CD14-positive monocyte (primary cell): ENCODE measurements at regions not wholly inside any gene's neighbourhood (a gene's known extent, or its start where the extent isn't known, plus 50 kb on each side); places are given as distances from the start of the nearest gene placed in this dataset.

Experiments used
- DNase-seq, 3 donors: peaks; one replicate each; pipeline ENCODE4 v3.0.0-alpha.2; 2011 to 2022
- H2AFZ ChIP-seq: 2 replicates; pipeline ENCODE4 v1.6.0; 2012; ENCODE audit warnings: mild to moderate bottlenecking, low read depth, low read length, inconsistent platforms; ENCODE audit not compliant: insufficient read depth, poor library complexity, severe bottlenecking
- H3K27ac ChIP-seq, 2 donors: 1 replicate in 1 of 2; 2 replicates in 1 of 2; pipeline ENCODE4 v1.5.1; 2012 to 2013; ENCODE audit warnings: low read length in 2 of 2, control low read depth in 1 of 2, inconsistent platforms in 1 of 2, low read depth in 1 of 2, mild to moderate bottlenecking in 1 of 2
- H3K27me3 ChIP-seq, 2 donors: one replicate each; pipeline versions ENCODE4 v1.6.0 to v1.6.1; 2011 to 2013; ENCODE audit warnings: low read length in 2 of 2; ENCODE audit not compliant: control insufficient read depth in 2 of 2, insufficient read depth in 2 of 2
- H3K36me3 ChIP-seq, 2 donors: replicated peaks in 1 of 2; 1 replicate in 1 of 2; 2 replicates in 1 of 2; pipeline versions ENCODE4 v1.5.1 to v1.6.1; 2012 to 2013; ENCODE audit warnings: low read length in 2 of 2, control low read depth in 1 of 2, inconsistent platforms in 1 of 2, mild to moderate bottlenecking in 1 of 2; ENCODE audit not compliant: insufficient read depth in 2 of 2, control insufficient read depth in 1 of 2
- H3K4me1 ChIP-seq, 2 donors: 1 replicate in 1 of 2; 2 replicates in 1 of 2; pipeline versions ENCODE4 v1.5.1 to v1.6.1; 2012 to 2013; ENCODE audit warnings: low read length in 2 of 2, control low read depth in 1 of 2, inconsistent platforms in 1 of 2, mild to moderate bottlenecking in 1 of 2, moderate library complexity in 1 of 2; ENCODE audit not compliant: insufficient read depth in 2 of 2, control insufficient read depth in 1 of 2
- H3K4me2 ChIP-seq: replicated peaks from 2 replicates; pipeline ENCODE3; 2012; ENCODE audit warnings: low read length, moderate library complexity, mild to moderate bottlenecking; ENCODE audit not compliant: poor library complexity, severe bottlenecking; ENCODE audit errors: extremely low read depth
- H3K4me3 ChIP-seq, 3 experiments: fragments of 200-600 bp in 1 of 3; sonication (generic) in 1 of 3; replicated peaks in 1 of 3; 1 replicate in 2 of 3; 2 replicates in 1 of 3; pipeline ENCODE4 v1.5.1; 2011 to 2013; ENCODE audit warnings: low read length in 3 of 3, mild to moderate bottlenecking in 3 of 3, control low read depth in 2 of 3, low read depth in 2 of 3, inconsistent platforms in 1 of 3, moderate library complexity in 1 of 3
- H3K79me2 ChIP-seq: 2 replicates; pipeline ENCODE4 v1.6.0; 2012; ENCODE audit warnings: mild to moderate bottlenecking, control low read depth, inconsistent platforms, low read length, moderate library complexity; ENCODE audit not compliant: insufficient read depth
- H3K9ac ChIP-seq: 2 replicates; pipeline ENCODE4 v1.6.0; 2017; ENCODE audit warnings: low read length, mild to moderate bottlenecking; ENCODE audit not compliant: insufficient read depth, poor library complexity, severe bottlenecking
- H3K9me3 ChIP-seq, 2 donors: replicated peaks in 1 of 2; 1 replicate in 1 of 2; 2 replicates in 1 of 2; pipeline versions ENCODE4 v1.5.1 to v1.6.1; 2012 to 2013; ENCODE audit warnings: low read length in 2 of 2, control low read depth in 1 of 2; ENCODE audit not compliant: control insufficient read depth in 1 of 2, insufficient read depth in 1 of 2
- H4K20me1 ChIP-seq: 2 replicates; pipeline ENCODE4 v1.6.0; 2012; ENCODE audit warnings: mild to moderate bottlenecking, low read length, control low read depth, moderate library complexity; ENCODE audit not compliant: insufficient read depth
- H3K27ac Mint-ChIP-seq, 7 donors: one replicate each; pipeline ENCODE4 v1.8.0; 2020; ENCODE audit warnings: mild to moderate bottlenecking in 7 of 7, mixed read lengths in 7 of 7, moderate library complexity in 6 of 7, inconsistent platforms in 2 of 7
- H3K27me3 Mint-ChIP-seq, 3 donors: one replicate each; pipeline ENCODE4 v1.8.0; 2021 to 2022; ENCODE audit warnings: low read depth in 3 of 3, mild to moderate bottlenecking in 3 of 3, mixed read lengths in 3 of 3, moderate library complexity in 3 of 3, inconsistent platforms in 1 of 3
- H3K36me3 Mint-ChIP-seq, 2 donors: one replicate each; pipeline ENCODE4 v1.8.0; 2020; ENCODE audit warnings: mixed read lengths in 2 of 2, inconsistent platforms in 1 of 2, mild to moderate bottlenecking in 1 of 2
- H3K4me1 Mint-ChIP-seq: one replicate; pipeline ENCODE4 v1.8.0; 2020; ENCODE audit warnings: mild to moderate bottlenecking, mixed read lengths
- H3K4me3 Mint-ChIP-seq, 2 donors: one replicate each; pipeline ENCODE4 v1.8.0; 2020; ENCODE audit warnings: mild to moderate bottlenecking in 2 of 2, mixed read lengths in 2 of 2, moderate library complexity in 1 of 2
- H3K9me3 Mint-ChIP-seq, 7 donors: one replicate each; pipeline ENCODE4 v1.8.0; 2020 to 2022; ENCODE audit warnings: mixed read lengths in 7 of 7, mild to moderate bottlenecking in 6 of 7, moderate library complexity in 6 of 7, inconsistent platforms in 2 of 7
- WGBS: methylation state at CpG from one replicate; pipeline ENCODE4 v1.1.5; 2013; ENCODE audit warnings: missing lambda C conversion rate; ENCODE audit not compliant: insufficient coverage; 5-methylcytosine and 5-hydroxymethylcytosine counted together
- intact Hi-C, 2 donors: fragments of 100-400 bp; cut with micrococcal nuclease; formaldehyde crosslinking; loops; one replicate each; pipeline versions ENCODE4 v1.15.0 to v1.15.1; 2023
- TF ChIP-seq, protein P1 (sequence below): fragments of 200-600 bp; IDR thresholded peaks from one replicate; pipeline ENCODE4 v1.8.0; 2022; ENCODE audit warnings: antibody characterized with exemption, mild to moderate bottlenecking

GRCh38 chr11:107092667-107093066 is 74.4 kb upstream of the GUCY1A2 start:
- Histone ChIP-seq H3K4me3 (no peak overlapping the region), H4K20me1 (no peaks in the 10 kb centered on the region), H3K36me3 (no peaks in the 10 kb centered on the region), H3K4me2 (no peak overlapping the region), H3K9ac (no peak overlapping the region), H2AFZ (no peak overlapping the region), H3K27me3 (no peaks in the 10 kb centered on the region), H3K4me1 (no peaks in the 10 kb centered on the region), H3K27ac (no peak overlapping the region), H3K9me3 (peaks cover 17 to 34% of the 10 kb centered on the region in 2 donors), H3K79me2 (no peaks in the 10 kb centered on the region)
- DNase-seq, result no peak
- Mint-ChIP-seq H3K4me3 (no peak overlapping the region), H3K9me3 (peaks cover 6 to 36% (median 19%) of the 10 kb centered on the region in 7 donors), H3K4me1 (no peaks in the 10 kb centered on the region), H3K27ac (no peak overlapping the region), H3K36me3 (no peaks in the 10 kb centered on the region), H3K27me3 (peaks cover 0 to 1% (median 0%) of the 10 kb centered on the region in 3 donors)
- 17% methylated on average over 1 of the region's 3 CpGs for WGBS
- intact Hi-C loops, result no loop called here
- TF ChIP-seq, protein P1, sequence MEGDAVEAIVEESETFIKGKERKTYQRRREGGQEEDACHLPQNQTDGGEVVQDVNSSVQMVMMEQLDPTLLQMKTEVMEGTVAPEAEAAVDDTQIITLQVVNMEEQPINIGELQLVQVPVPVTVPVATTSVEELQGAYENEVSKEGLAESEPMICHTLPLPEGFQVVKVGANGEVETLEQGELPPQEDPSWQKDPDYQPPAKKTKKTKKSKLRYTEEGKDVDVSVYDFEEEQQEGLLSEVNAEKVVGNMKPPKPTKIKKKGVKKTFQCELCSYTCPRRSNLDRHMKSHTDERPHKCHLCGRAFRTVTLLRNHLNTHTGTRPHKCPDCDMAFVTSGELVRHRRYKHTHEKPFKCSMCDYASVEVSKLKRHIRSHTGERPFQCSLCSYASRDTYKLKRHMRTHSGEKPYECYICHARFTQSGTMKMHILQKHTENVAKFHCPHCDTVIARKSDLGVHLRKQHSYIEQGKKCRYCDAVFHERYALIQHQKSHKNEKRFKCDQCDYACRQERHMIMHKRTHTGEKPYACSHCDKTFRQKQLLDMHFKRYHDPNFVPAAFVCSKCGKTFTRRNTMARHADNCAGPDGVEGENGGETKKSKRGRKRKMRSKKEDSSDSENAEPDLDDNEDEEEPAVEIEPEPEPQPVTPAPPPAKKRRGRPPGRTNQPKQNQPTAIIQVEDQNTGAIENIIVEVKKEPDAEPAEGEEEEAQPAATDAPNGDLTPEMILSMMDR, result no peak

GRCh38 chr11:107078375-107078774 is 60.1 kb upstream of the GUCY1A2 start:
- Histone ChIP-seq H3K27ac (no peak overlapping the region), H3K9ac (no peak overlapping the region), H3K79me2 (no peaks in the 10 kb centered on the region), H3K27me3 (no peaks in the 10 kb centered on the region), H3K4me3 (no peak overlapping the region), H3K36me3 (no peaks in the 10 kb centered on the region), H3K4me2 (no peak overlapping the region), H4K20me1 (no peaks in the 10 kb centered on the region), H3K9me3 (peaks cover 12 to 13% of the 10 kb centered on the region in 2 donors), H2AFZ (no peak overlapping the region), H3K4me1 (no peaks in the 10 kb centered on the region)
- no peak for DNase-seq
- H3K27me3 Mint-ChIP-seq, result no peaks in the 10 kb centered on the region
- no peaks in the 10 kb centered on the region for H3K4me1 Mint-ChIP-seq
- H3K27ac Mint-ChIP-seq, result no peak overlapping the region
- WGBS, result 65% methylated on average over 2 of the region's 2 CpGs
- H3K36me3 Mint-ChIP-seq, result no peaks in the 10 kb centered on the region
- intact Hi-C loops, result no loop called here
- H3K4me3 Mint-ChIP-seq, result no peak overlapping the region
- TF ChIP-seq, protein P1, result no peak
- H3K9me3 Mint-ChIP-seq, result peaks cover 4 to 14% (median 8%) of the 10 kb centered on the region in 7 donors
